Brain microvascular endothelial cell (primary cell): ENCODE measurements at regions not wholly inside any gene's neighbourhood (a gene's known extent, or its start where the extent isn't known, plus 50 kb on each side); places are given as distances from the start of the nearest gene placed in this dataset.

Experiments
- DNase-seq: peaks from one replicate; pipeline ENCODE4 v3.0.0-alpha.2; 2020
- H3K27ac ChIP-seq: fragments of 250-450 bp; sonication (Bioruptor Pico); 2 replicates; pipeline ENCODE4 v1.5.1; 2020; ENCODE audit warnings: mild to moderate bottlenecking, moderate library complexity
- H3K27me3 ChIP-seq: fragments of 250-450 bp; sonication (Bioruptor Pico); replicated peaks from 2 replicates; pipeline ENCODE4 v1.5.1; 2020; ENCODE audit warnings: mild to moderate bottlenecking
- H3K36me3 ChIP-seq: fragments of 250-450 bp; sonication (Bioruptor Pico); replicated peaks from 2 replicates; pipeline ENCODE4 v1.5.1; 2020; ENCODE audit warnings: mild to moderate bottlenecking
- H3K4me3 ChIP-seq: 2 replicates; pipeline ENCODE4 v1.5.1; 2011; ENCODE audit warnings: low read depth, mild to moderate bottlenecking, control low read depth, low read length, moderate library complexity
- in situ Hi-C: cut with HindIII; loops from 2 replicates; pipeline ENCODE4 v1.10.0; 2017; ENCODE audit warnings: low sequenced_read_pairs, low pct_ligation_motif_present
- TF ChIP-seq, protein P1 (sequence below): IDR thresholded peaks from 2 replicates; pipeline ENCODE4 v1.5.1; 2011; ENCODE audit warnings: low read depth, mild to moderate bottlenecking, moderate library complexity, low read length, control low read depth, inconsistent platforms; ENCODE audit errors: missing control alignments

DNA sequence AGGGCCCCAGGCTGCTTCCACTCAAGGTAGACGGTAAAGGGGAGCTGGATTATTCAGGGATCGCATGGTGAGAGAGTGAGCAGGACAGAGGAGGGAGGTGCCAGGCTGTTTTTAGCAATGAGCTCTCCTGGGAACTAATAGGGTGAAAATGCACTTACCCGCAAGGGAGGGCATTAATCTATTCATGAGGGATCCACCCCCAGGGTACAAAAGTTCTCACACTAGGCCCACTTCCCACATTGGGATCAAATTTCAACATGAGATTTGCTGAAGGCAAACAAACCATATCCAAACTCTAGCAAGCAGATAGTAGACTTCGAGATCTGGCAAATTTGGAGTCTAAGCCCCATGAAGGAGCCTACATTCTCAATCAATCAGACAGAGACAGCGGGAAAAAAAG, 408.6 kb downstream of the RNF144B start:
- no peak overlapping the region for H3K27ac ChIP-seq
- in situ Hi-C loops, result no loop called here

DNA sequence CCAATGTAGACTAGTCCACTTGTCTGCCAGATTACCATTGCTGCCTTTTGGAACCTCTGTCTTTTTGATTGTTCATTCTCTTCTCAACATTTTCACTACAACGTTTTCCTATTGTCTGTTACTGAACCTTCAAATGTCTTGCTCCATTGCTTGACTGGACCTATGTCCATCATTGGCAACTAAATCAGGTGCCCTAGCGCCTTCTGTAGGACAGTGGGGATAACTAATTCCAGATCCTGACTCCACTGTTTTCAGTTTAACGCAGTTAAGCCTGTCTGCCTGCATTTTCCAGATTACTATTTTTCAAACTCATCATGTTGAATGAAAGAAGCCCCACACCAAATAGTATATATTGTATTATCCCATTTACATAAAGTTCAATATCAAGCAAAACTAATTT, 433.6 kb downstream of the RNF144B start:
- in situ Hi-C loops, result no loop called here
- Histone ChIP-seq H3K27ac (no peak overlapping the region), H3K27me3 (no peaks in the 10 kb centered on the region), H3K36me3 (no peaks in the 10 kb centered on the region), H3K4me3 (no peak overlapping the region)
- TF ChIP-seq, protein P1, sequence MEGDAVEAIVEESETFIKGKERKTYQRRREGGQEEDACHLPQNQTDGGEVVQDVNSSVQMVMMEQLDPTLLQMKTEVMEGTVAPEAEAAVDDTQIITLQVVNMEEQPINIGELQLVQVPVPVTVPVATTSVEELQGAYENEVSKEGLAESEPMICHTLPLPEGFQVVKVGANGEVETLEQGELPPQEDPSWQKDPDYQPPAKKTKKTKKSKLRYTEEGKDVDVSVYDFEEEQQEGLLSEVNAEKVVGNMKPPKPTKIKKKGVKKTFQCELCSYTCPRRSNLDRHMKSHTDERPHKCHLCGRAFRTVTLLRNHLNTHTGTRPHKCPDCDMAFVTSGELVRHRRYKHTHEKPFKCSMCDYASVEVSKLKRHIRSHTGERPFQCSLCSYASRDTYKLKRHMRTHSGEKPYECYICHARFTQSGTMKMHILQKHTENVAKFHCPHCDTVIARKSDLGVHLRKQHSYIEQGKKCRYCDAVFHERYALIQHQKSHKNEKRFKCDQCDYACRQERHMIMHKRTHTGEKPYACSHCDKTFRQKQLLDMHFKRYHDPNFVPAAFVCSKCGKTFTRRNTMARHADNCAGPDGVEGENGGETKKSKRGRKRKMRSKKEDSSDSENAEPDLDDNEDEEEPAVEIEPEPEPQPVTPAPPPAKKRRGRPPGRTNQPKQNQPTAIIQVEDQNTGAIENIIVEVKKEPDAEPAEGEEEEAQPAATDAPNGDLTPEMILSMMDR, result no peak
- no peak for DNase-seq

More for the DNA sequence above, 408.6 kb downstream of the RNF144B start:
- no peak overlapping the region for H3K4me3 ChIP-seq
- no peaks in the 10 kb centered on the region for H3K27me3 ChIP-seq
- no peaks in the 10 kb centered on the region for H3K36me3 ChIP-seq
- no peak for DNase-seq
- TF ChIP-seq, protein P1, result no peak

DNA sequence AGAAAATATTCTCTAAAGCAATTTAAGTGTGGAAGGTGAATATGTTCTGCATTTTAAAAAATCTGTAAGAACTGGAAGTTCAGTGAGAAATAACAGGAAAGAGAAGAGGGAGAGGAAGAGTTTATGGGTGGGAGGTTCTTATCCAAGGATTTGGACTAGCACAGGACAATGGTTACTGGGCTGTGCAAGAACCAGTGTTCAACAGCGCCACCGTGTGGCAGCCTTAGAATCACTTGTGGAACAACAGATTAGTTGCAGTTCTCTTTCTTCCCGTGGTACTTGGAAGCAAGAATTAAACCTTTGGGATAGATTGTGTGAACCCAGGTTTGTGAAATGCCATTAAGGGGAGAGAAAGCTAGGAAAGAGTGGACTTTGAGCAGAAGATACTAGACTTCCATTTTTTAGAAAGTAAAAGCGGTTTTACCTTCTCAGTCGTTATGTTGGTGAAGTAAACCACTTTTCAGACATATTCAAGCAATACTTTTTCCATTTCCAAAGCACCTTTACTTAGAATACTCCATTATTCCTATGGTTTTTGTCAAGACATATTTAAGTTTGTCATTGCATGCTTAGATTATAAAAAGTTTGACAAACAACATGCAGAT, 436.7 kb downstream of the RNF144B start:
- Histone ChIP-seq H3K27me3 (no peaks in the 10 kb centered on the region), H3K36me3 (no peaks in the 10 kb centered on the region), H3K4me3 (no peak overlapping the region), H3K27ac (no peak overlapping the region)
- DNase-seq, result peak; percentile 19
- TF ChIP-seq, protein P1, result peak; percentile 72
- in situ Hi-C loops, result no loop called here

DNA sequence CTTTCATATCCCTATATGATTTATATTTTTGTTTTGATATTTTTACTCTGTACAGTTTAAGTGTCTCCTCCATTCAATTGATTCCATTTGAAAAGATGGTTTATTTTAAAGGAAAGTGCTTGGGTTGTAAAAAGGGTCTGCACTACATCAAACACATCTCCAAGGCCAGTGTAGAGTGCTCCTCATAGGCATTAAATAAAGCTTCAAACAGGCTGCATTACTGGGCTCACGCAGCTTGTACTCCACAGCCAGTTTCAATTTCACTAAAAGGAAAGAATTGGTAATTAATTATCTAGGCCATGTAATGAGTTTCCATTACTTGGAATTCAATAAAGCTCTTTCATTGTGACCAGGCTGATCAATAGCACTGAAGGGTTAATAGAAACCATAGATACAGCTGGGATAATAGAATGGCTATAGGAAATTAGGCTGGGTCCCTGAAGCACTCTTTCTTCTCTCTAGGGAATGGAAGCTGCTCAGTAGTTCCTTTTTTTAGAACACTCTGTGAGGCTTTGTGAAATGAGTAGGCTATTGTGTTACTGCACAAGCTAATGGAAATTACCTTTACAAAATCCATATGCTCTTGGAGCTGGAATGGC, 442.2 kb downstream of the RNF144B start:
- DNase-seq, result no peak
- Histone ChIP-seq H3K4me3 (no peak overlapping the region), H3K36me3 (no peaks in the 10 kb centered on the region), H3K27ac (no peak overlapping the region), H3K27me3 (no peaks in the 10 kb centered on the region)
- TF ChIP-seq, protein P1, result no peak
- in situ Hi-C loops, result no loop called here

DNA sequence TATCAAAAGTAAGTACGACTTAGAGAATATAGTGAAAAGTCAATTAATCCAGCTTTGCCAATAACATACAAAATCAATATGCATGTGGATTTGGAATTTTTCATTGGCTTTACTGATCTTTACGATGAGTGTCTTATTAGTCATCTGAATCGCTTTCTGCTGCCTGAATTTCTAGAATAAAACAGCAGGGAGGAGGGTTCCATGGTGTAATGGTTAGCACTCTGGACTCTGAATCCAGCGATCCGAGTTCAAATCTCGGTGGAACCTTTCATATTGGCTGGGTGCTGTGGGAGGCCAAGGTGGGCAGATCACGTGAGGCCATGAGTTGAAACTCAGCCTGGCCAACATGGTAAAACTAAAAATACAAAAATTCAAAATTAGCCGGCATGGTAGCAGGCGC, 448.8 kb downstream of the RNF144B start:
- TF ChIP-seq, protein P1, result no peak
- Histone ChIP-seq H3K4me3 (no peak overlapping the region), H3K36me3 (no peaks in the 10 kb centered on the region), H3K27ac (no peak overlapping the region), H3K27me3 (no peaks in the 10 kb centered on the region)
- in situ Hi-C loops, result no loop called here
- no peak for DNase-seq

DNA sequence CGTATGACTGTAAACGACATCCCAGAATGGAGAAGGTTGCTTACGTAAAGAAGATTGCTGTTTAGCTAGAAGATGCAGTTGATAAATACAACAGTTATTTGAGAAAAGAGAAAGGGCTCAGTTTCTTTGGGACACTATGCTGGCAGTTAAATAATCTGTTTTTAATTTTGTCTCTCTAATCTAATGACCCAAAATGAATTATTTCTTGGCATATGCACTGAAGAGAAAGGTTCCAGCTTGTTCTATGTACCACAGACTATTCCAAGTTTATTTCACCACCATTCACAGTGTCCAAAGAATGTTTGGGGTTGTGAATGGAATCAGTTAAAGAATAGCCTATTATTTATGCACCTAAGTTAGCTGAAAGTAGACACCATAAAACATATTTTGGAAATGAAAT, 449.9 kb downstream of the RNF144B start:
- TF ChIP-seq, protein P1, result no peak
- Histone ChIP-seq H3K27me3 (no peaks in the 10 kb centered on the region), H3K4me3 (no peak overlapping the region), H3K36me3 (no peaks in the 10 kb centered on the region), H3K27ac (no peak overlapping the region)
- in situ Hi-C loops, result no loop called here
- DNase-seq, result no peak
